HG02610 (cell line): ENCODE measurements at regions not wholly inside any gene's neighbourhood (a gene's known extent, or its start where the extent isn't known, plus 50 kb on each side); places are given as distances from the start of the nearest gene placed in this dataset.

Source experiments
- ATAC-seq: cut with Tn5 transposase; IDR thresholded peaks from one replicate; pipeline ENCODE4 v1.9.1; 2021; ENCODE audit warnings: mild to moderate bottlenecking, moderate library complexity; ENCODE audit not compliant: unreplicated experiment

GRCh38 chr7:16065939-16066338, 355.4 kb downstream of the CRPPA start:
- ATAC-seq: no peak

GRCh38 chr7:16063716-16064675, 357.3 kb downstream of the CRPPA start:
- no peak for ATAC-seq

GRCh38 chr7:16063221-16063620, 358.1 kb downstream of the CRPPA start:
- no peak for ATAC-seq

- no peak for ATAC-seq
These were observed 359.1 kb downstream of the CRPPA start for GRCh38 chr7:16062269-16062668.

GRCh38 chr7:16061630-16062029, 359.7 kb downstream of the CRPPA start:
- no peak for ATAC-seq

GRCh38 chr7:16061011-16061410, 360.3 kb downstream of the CRPPA start:
- no peak for ATAC-seq

- no peak for ATAC-seq
These were observed 360.8 kb downstream of the CRPPA start for GRCh38 chr7:16060502-16060901.

GRCh38 chr7:16055263-16055976, 365.9 kb downstream of the CRPPA start:
- peak; percentile 71 for ATAC-seq

GRCh38 chr7:16051561-16052255, 365.2 kb upstream of the MEOX2 start:
- no peak for ATAC-seq

- ATAC-seq: no peak
These were observed 359.6 kb upstream of the MEOX2 start for GRCh38 chr7:16046041-16046440.

- no peak for ATAC-seq
These were observed 358.8 kb upstream of the MEOX2 start for GRCh38 chr7:16045296-16045695.

GRCh38 chr7:16044645-16045044, 358.2 kb upstream of the MEOX2 start:
- no peak for ATAC-seq

GRCh38 chr7:16040346-16040745, 353.9 kb upstream of the MEOX2 start:
- no peak for ATAC-seq

GRCh38 chr7:16038906-16039305, 352.4 kb upstream of the MEOX2 start:
- no peak for ATAC-seq

GRCh38 chr7:16035392-16035791, 348.9 kb upstream of the MEOX2 start:
- no peak for ATAC-seq

- ATAC-seq: no peak
These were observed 348.4 kb upstream of the MEOX2 start for GRCh38 chr7:16034866-16035265.

- ATAC-seq: no peak
These were observed 347.9 kb upstream of the MEOX2 start for GRCh38 chr7:16034353-16034752.

GRCh38 chr7:16033233-16033632, 346.8 kb upstream of the MEOX2 start:
- no peak for ATAC-seq

GRCh38 chr7:16028636-16029035, 342.2 kb upstream of the MEOX2 start:
- ATAC-seq: no peak

GRCh38 chr7:16028103-16028502, 341.6 kb upstream of the MEOX2 start:
- no peak for ATAC-seq

GRCh38 chr7:16027396-16027795, 340.9 kb upstream of the MEOX2 start:
- ATAC-seq: no peak
